ENCODE measurements at regions not wholly inside any gene's neighbourhood (a gene's known extent, or its start where the extent isn't known, plus 50 kb on each side); places are given as distances from the start of the nearest gene placed in this dataset.

DNA sequence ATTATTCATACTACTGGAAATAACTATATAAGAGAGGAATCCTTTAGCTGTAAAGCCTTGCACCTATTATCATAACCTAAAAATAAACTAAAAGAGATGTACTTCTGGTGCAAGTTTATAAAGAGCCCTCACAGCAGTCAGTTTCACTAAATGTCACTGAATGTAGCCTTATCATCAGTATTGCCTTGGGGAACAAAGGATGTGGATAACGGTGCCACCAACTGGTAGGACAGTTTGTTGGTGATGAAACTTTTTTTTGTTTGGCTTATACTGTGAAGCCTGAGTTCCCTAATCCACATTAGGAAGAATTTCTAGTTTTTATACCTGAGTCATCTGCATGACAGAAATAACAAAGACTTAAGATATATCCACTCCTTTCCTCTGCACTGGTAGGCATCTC lies 117.9 kb upstream of the COL1A2 start:
- TF ChIP-seq, protein P1, sequence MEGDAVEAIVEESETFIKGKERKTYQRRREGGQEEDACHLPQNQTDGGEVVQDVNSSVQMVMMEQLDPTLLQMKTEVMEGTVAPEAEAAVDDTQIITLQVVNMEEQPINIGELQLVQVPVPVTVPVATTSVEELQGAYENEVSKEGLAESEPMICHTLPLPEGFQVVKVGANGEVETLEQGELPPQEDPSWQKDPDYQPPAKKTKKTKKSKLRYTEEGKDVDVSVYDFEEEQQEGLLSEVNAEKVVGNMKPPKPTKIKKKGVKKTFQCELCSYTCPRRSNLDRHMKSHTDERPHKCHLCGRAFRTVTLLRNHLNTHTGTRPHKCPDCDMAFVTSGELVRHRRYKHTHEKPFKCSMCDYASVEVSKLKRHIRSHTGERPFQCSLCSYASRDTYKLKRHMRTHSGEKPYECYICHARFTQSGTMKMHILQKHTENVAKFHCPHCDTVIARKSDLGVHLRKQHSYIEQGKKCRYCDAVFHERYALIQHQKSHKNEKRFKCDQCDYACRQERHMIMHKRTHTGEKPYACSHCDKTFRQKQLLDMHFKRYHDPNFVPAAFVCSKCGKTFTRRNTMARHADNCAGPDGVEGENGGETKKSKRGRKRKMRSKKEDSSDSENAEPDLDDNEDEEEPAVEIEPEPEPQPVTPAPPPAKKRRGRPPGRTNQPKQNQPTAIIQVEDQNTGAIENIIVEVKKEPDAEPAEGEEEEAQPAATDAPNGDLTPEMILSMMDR (IDR thresholded peaks at IDR 0.05; ENCODE audit: extremely low read depth in 1 of 2, insufficient read depth in 1 of 2, low read depth in 1 of 2, low read length in 2 of 2), result peak; percentile 25 to 29
- TF ChIP-seq GATA2 (IDR thresholded peaks at IDR 0.05; ENCODE audit: insufficient read depth, insufficient read length, low read depth, low read length), result no peak
